ENCODE measurements at regions not wholly inside any gene's neighbourhood (a gene's known extent, or its start where the extent isn't known, plus 50 kb on each side); places are given as distances from the start of the nearest gene placed in this dataset.

DNA sequence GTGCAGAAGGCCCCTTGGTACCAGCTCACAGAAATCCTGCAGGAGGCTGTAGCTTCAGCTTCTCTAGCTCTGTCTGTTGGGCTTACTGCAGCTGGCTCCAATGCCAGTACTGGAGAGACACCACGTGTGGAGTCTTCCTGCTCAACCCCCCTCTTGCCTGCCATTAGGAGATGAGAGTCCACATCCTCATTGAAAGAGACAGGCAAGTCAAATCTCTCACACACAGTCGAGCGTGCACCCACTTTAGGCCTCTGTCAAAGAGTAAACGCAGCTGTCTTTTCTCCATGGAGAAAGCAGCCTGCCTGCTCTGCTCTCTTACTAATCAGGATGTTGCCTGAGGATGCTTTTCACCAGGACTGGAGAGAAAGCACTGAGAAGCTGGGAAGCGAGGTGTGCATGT is 523.0 kb upstream of the NBEA start:
- no peak for DNase-seq (ENCODE audit: unreplicated experiment)
- H3K27ac Mint-ChIP-seq (ENCODE audit: low read depth, unreplicated experiment), result no peak overlapping the region
- CTCF ChIA-PET, result no interaction called here
- no peaks in the 10 kb centered on the region for H3K27me3 Mint-ChIP-seq (ENCODE audit: insufficient read depth, unreplicated experiment)
- peaks cover 7% of the 10 kb centered on the region for H3K4me1 Mint-ChIP-seq (ENCODE audit: insufficient read depth, unreplicated experiment)
- intact Hi-C loops (cut with micrococcal nuclease), result no loop called here
- BruUV-seq (replicated peaks), result no TSS peak
- H3K36me3 Mint-ChIP-seq (ENCODE audit: insufficient read depth, unreplicated experiment), result no peaks in the 10 kb centered on the region
- POLR2A ChIA-PET, result no interaction called here
- H3K4me3 Mint-ChIP-seq (ENCODE audit: unreplicated experiment), result no peak overlapping the region
- H3K9me3 Mint-ChIP-seq (ENCODE audit: unreplicated experiment), result peaks cover 4% of the 10 kb centered on the region
- TF ChIP-seq, protein P1, sequence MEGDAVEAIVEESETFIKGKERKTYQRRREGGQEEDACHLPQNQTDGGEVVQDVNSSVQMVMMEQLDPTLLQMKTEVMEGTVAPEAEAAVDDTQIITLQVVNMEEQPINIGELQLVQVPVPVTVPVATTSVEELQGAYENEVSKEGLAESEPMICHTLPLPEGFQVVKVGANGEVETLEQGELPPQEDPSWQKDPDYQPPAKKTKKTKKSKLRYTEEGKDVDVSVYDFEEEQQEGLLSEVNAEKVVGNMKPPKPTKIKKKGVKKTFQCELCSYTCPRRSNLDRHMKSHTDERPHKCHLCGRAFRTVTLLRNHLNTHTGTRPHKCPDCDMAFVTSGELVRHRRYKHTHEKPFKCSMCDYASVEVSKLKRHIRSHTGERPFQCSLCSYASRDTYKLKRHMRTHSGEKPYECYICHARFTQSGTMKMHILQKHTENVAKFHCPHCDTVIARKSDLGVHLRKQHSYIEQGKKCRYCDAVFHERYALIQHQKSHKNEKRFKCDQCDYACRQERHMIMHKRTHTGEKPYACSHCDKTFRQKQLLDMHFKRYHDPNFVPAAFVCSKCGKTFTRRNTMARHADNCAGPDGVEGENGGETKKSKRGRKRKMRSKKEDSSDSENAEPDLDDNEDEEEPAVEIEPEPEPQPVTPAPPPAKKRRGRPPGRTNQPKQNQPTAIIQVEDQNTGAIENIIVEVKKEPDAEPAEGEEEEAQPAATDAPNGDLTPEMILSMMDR (IDR thresholded peaks at IDR 0.05; ENCODE audit: unreplicated experiment), result no peak

DNA sequence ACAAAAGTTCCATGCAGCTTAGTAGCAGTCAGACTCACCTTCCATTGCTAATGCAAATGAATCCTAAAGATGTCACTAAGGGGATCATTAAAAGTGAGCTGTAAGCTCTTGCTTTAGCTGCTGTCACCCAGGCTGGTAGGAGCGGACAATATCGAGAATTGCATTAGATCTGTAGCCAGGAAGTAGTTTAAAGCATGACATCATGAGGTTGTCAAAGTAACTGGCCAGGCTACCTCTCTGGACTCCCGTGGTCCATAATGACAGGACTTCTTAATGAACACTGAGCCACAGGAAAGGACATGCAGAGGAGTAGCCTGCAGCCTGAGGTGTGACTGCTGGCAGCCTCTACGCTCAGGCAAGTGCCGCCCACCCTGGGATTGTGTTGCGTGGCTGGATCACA is 522.3 kb upstream of the NBEA start:
- POLR2A ChIA-PET, result interaction anchor here (1.2 kb wide), 1 partner anchor 44 kb away, joined by 3 read pairs; no protein-coding TSS in a partner anchor
- CTCF ChIA-PET, result interaction anchor here (0.6 kb wide), 1 partner anchor 188 kb away, joined by 4 read pairs; no protein-coding TSS in a partner anchor
- H3K4me3 Mint-ChIP-seq (ENCODE audit: unreplicated experiment), result no peak overlapping the region
- H3K27me3 Mint-ChIP-seq (ENCODE audit: insufficient read depth, unreplicated experiment), result no peaks in the 10 kb centered on the region
- no peak for DNase-seq (ENCODE audit: unreplicated experiment)
- TF ChIP-seq, protein P1 (IDR thresholded peaks at IDR 0.05; ENCODE audit: unreplicated experiment), result no peak
- intact Hi-C loops (cut with micrococcal nuclease), result no loop called here
- no TSS peak for BruUV-seq (replicated peaks)
- peaks cover 7% of the 10 kb centered on the region for H3K4me1 Mint-ChIP-seq (ENCODE audit: insufficient read depth, unreplicated experiment)
- H3K27ac Mint-ChIP-seq (ENCODE audit: low read depth, unreplicated experiment), result no peak overlapping the region
- H3K9me3 Mint-ChIP-seq (ENCODE audit: unreplicated experiment), result peaks cover 4% of the 10 kb centered on the region
- H3K36me3 Mint-ChIP-seq (ENCODE audit: insufficient read depth, unreplicated experiment), result no peaks in the 10 kb centered on the region

- Mint-ChIP-seq H3K27me3 (ENCODE audit: insufficient read depth, unreplicated experiment) (no peaks in the 10 kb centered on the region), H3K4me1 (ENCODE audit: insufficient read depth, unreplicated experiment) (peaks cover 7% of the 10 kb centered on the region), H3K27ac (ENCODE audit: low read depth, unreplicated experiment) (peak overlapping the region; percentile 39), H3K9me3 (ENCODE audit: unreplicated experiment) (peaks cover 4% of the 10 kb centered on the region), H3K4me3 (ENCODE audit: unreplicated experiment) (no peak overlapping the region), H3K36me3 (ENCODE audit: insufficient read depth, unreplicated experiment) (no peaks in the 10 kb centered on the region)
- no TSS peak for BruUV-seq (replicated peaks)
- TF ChIP-seq, protein P1 (IDR thresholded peaks at IDR 0.05; ENCODE audit: unreplicated experiment), result no peak
- intact Hi-C loops (cut with micrococcal nuclease), result no loop called here
- DNase-seq (ENCODE audit: unreplicated experiment), result peak; percentile 59
- ChIA-PET CTCF (interaction anchor here (0.6 to 1.1 kb wide), 6 partner anchors 12 to 522 kb away, joined by 3 to 4 read pairs (median 3); partner anchors contain the start of gene NBEA), POLR2A (interaction anchor here (0.6 to 1.2 kb wide), 4 partner anchors 8 to 265 kb away, joined by 3 read pairs; no protein-coding TSS in a partner anchor)
These were observed 521.2 kb upstream of the NBEA start for GRCh38 chr13:34420702-34421346.

DNA sequence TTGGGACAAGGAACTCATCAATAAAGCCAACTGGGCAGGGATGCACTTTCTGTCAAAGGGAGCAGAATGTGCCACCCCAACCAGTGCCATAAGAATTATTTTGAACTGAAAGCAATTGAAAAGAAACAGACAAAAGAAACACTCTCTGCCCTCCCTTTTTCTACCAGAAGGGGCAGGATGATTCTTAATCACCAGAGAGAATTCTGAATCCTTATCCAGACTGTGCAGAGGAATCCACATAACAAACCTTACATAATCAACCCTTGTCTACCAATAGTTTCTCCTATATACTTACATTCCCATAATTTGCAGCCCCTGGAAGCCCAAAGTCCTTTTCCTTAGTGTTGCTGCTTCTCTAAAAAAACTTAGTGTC is 520.7 kb upstream of the NBEA start:
- peak; percentile 5 for DNase-seq (ENCODE audit: unreplicated experiment)
- H3K27ac Mint-ChIP-seq (ENCODE audit: low read depth, unreplicated experiment), result peak overlapping the region; percentile 39
- TF ChIP-seq, protein P1 (IDR thresholded peaks at IDR 0.05; ENCODE audit: unreplicated experiment), result no peak
- H3K4me1 Mint-ChIP-seq (ENCODE audit: insufficient read depth, unreplicated experiment), result peaks cover 7% of the 10 kb centered on the region
- ChIA-PET CTCF (interaction anchor here (0.6 to 1.1 kb wide), 6 partner anchors 11 to 1329 kb away, joined by 3 to 4 read pairs (median 3); no protein-coding TSS in a partner anchor), POLR2A (interaction anchor here (0.6 to 1.1 kb wide), 3 partner anchors 8 to 265 kb away, joined by 3 read pairs; no protein-coding TSS in a partner anchor)
- peaks cover 4% of the 10 kb centered on the region for H3K9me3 Mint-ChIP-seq (ENCODE audit: unreplicated experiment)
- no peaks in the 10 kb centered on the region for H3K27me3 Mint-ChIP-seq (ENCODE audit: insufficient read depth, unreplicated experiment)
- no peak overlapping the region for H3K4me3 Mint-ChIP-seq (ENCODE audit: unreplicated experiment)
- intact Hi-C loops (cut with micrococcal nuclease), result no loop called here
- H3K36me3 Mint-ChIP-seq (ENCODE audit: insufficient read depth, unreplicated experiment), result no peaks in the 10 kb centered on the region
- no TSS peak for BruUV-seq (replicated peaks)

Data from MCF 10A (cell line).